HG02610 (cell line): ENCODE measurements at regions not wholly inside any gene's neighbourhood (a gene's known extent, or its start where the extent isn't known, plus 50 kb on each side); places are given as distances from the start of the nearest gene placed in this dataset.

Experiments used
- ATAC-seq: cut with Tn5 transposase; IDR thresholded peaks from one replicate; pipeline ENCODE4 v1.9.1; 2021; ENCODE audit warnings: mild to moderate bottlenecking, moderate library complexity; ENCODE audit not compliant: unreplicated experiment

- no peak for ATAC-seq
Observed at GRCh38 chr9:84570482-84571154, 98.9 kb upstream of the NTRK2 start.

GRCh38 chr9:84573083-84573482, 96.4 kb upstream of the NTRK2 start:
- ATAC-seq = no peak

- ATAC-seq = no peak
Observed at GRCh38 chr9:84575705-84576104, 93.8 kb upstream of the NTRK2 start.

GRCh38 chr9:84583866-84584265, 85.7 kb upstream of the NTRK2 start:
- no peak for ATAC-seq

- ATAC-seq = no peak
Observed at GRCh38 chr9:84586662-84587061, 82.9 kb upstream of the NTRK2 start.

GRCh38 chr9:84587153-84587552, 82.4 kb upstream of the NTRK2 start:
- ATAC-seq = no peak

GRCh38 chr9:84589542-84589941, 80.0 kb upstream of the NTRK2 start:
- ATAC-seq = no peak

- ATAC-seq = no peak
Observed at GRCh38 chr9:84590706-84591105, 78.8 kb upstream of the NTRK2 start.

- ATAC-seq = no peak
Observed at GRCh38 chr9:84592918-84593317, 76.6 kb upstream of the NTRK2 start.

- ATAC-seq = no peak
Observed at GRCh38 chr9:84593352-84593751, 76.2 kb upstream of the NTRK2 start.

- ATAC-seq = peak; percentile 97
Observed at GRCh38 chr9:84597131-84597530, 72.4 kb upstream of the NTRK2 start.

GRCh38 chr9:84598921-84599636, 70.5 kb upstream of the NTRK2 start:
- no peak for ATAC-seq

- no peak for ATAC-seq
Observed at GRCh38 chr9:84600739-84601138, 68.8 kb upstream of the NTRK2 start.

GRCh38 chr9:84604223-84604622, 65.3 kb upstream of the NTRK2 start:
- no peak for ATAC-seq

GRCh38 chr9:84609779-84610178, 59.8 kb upstream of the NTRK2 start:
- ATAC-seq = no peak

- no peak for ATAC-seq
Observed at GRCh38 chr9:84613431-84613830, 56.1 kb upstream of the NTRK2 start.

- no peak for ATAC-seq
Observed at GRCh38 chr9:84615544-84615943, 54.0 kb upstream of the NTRK2 start.

GRCh38 chr9:84617411-84618029, 52.0 kb upstream of the NTRK2 start:
- no peak for ATAC-seq
